ENCODE measurements at regions not wholly inside any gene's neighbourhood (a gene's known extent, or its start where the extent isn't known, plus 50 kb on each side); places are given as distances from the start of the nearest gene placed in this dataset.

GRCh38 chr20:23156842-23157423, 70.8 kb upstream of the CD93 start:
- no peaks in the 10 kb centered on the region for H3K9me3 ChIP-seq (ENCODE audit: control insufficient read depth, low read length)
- H3K27me3 ChIP-seq (ENCODE audit: control insufficient read depth, insufficient read depth, low read length) = no peaks in the 10 kb centered on the region
- no peaks in the 10 kb centered on the region for H3K36me3 ChIP-seq (ENCODE audit: control insufficient read depth, insufficient read depth, low read length)
- peaks cover 50% of the 10 kb centered on the region for H3K4me1 ChIP-seq (ENCODE audit: control insufficient read depth, insufficient read depth, low read length)
- no peak overlapping the region for H3K4me3 ChIP-seq (ENCODE audit: low read length)
- no peak overlapping the region for H3K9ac ChIP-seq (ENCODE audit: low read length)

GRCh38 chr20:23156170-23156841, 70.2 kb upstream of the CD93 start:
- Histone ChIP-seq H3K36me3 (ENCODE audit: control insufficient read depth, insufficient read depth, low read length) (no peaks in the 10 kb centered on the region), H3K9me3 (ENCODE audit: control insufficient read depth, low read length) (no peaks in the 10 kb centered on the region), H3K4me1 (ENCODE audit: control insufficient read depth, insufficient read depth, low read length) (peaks cover 47% of the 10 kb centered on the region), H3K9ac (ENCODE audit: low read length) (no peak overlapping the region), H3K4me3 (ENCODE audit: low read length) (no peak overlapping the region), H3K27me3 (ENCODE audit: control insufficient read depth, insufficient read depth, low read length) (no peaks in the 10 kb centered on the region)

- H3K27me3 ChIP-seq (ENCODE audit: control insufficient read depth, insufficient read depth, low read length) = no peaks in the 10 kb centered on the region
- H3K9ac ChIP-seq (ENCODE audit: low read length) = no peak overlapping the region
- H3K36me3 ChIP-seq (ENCODE audit: control insufficient read depth, insufficient read depth, low read length) = no peaks in the 10 kb centered on the region
- H3K4me1 ChIP-seq (ENCODE audit: control insufficient read depth, insufficient read depth, low read length) = peaks cover 37% of the 10 kb centered on the region
- H3K4me3 ChIP-seq (ENCODE audit: low read length) = no peak overlapping the region
- H3K9me3 ChIP-seq (ENCODE audit: control insufficient read depth, low read length) = no peaks in the 10 kb centered on the region
These were observed 69.0 kb upstream of the CD93 start for GRCh38 chr20:23155141-23155590.

GRCh38 chr20:23153696-23154341, 67.7 kb upstream of the CD93 start:
- H3K36me3 ChIP-seq (ENCODE audit: control insufficient read depth, insufficient read depth, low read length) = no peaks in the 10 kb centered on the region
- no peaks in the 10 kb centered on the region for H3K27me3 ChIP-seq (ENCODE audit: control insufficient read depth, insufficient read depth, low read length)
- no peaks in the 10 kb centered on the region for H3K9me3 ChIP-seq (ENCODE audit: control insufficient read depth, low read length)
- no peak overlapping the region for H3K4me3 ChIP-seq (ENCODE audit: low read length)
- H3K4me1 ChIP-seq (ENCODE audit: control insufficient read depth, insufficient read depth, low read length) = peaks cover 29% of the 10 kb centered on the region
- no peak overlapping the region for H3K9ac ChIP-seq (ENCODE audit: low read length)

- no peaks in the 10 kb centered on the region for H3K27me3 ChIP-seq (ENCODE audit: control insufficient read depth, insufficient read depth, low read length)
- H3K9me3 ChIP-seq (ENCODE audit: control insufficient read depth, low read length) = no peaks in the 10 kb centered on the region
- H3K4me1 ChIP-seq (ENCODE audit: control insufficient read depth, insufficient read depth, low read length) = peaks cover 37% of the 10 kb centered on the region
- H3K9ac ChIP-seq (ENCODE audit: low read length) = no peak overlapping the region
- H3K36me3 ChIP-seq (ENCODE audit: control insufficient read depth, insufficient read depth, low read length) = no peaks in the 10 kb centered on the region
- H3K4me3 ChIP-seq (ENCODE audit: low read length) = no peak overlapping the region
These were observed 66.8 kb upstream of the CD93 start for GRCh38 chr20:23152902-23153301.

GRCh38 chr20:23152308-23152892, 66.3 kb upstream of the CD93 start:
- H3K9ac ChIP-seq (ENCODE audit: low read length) = no peak overlapping the region
- no peak overlapping the region for H3K4me3 ChIP-seq (ENCODE audit: low read length)
- no peaks in the 10 kb centered on the region for H3K36me3 ChIP-seq (ENCODE audit: control insufficient read depth, insufficient read depth, low read length)
- H3K27me3 ChIP-seq (ENCODE audit: control insufficient read depth, insufficient read depth, low read length) = no peaks in the 10 kb centered on the region
- H3K9me3 ChIP-seq (ENCODE audit: control insufficient read depth, low read length) = no peaks in the 10 kb centered on the region
- H3K4me1 ChIP-seq (ENCODE audit: control insufficient read depth, insufficient read depth, low read length) = peaks cover 42% of the 10 kb centered on the region

GRCh38 chr20:23151885-23152284, 65.8 kb upstream of the CD93 start:
- Histone ChIP-seq H3K36me3 (ENCODE audit: control insufficient read depth, insufficient read depth, low read length) (no peaks in the 10 kb centered on the region), H3K9ac (ENCODE audit: low read length) (no peak overlapping the region), H3K4me3 (ENCODE audit: low read length) (no peak overlapping the region), H3K27me3 (ENCODE audit: control insufficient read depth, insufficient read depth, low read length) (no peaks in the 10 kb centered on the region), H3K9me3 (ENCODE audit: control insufficient read depth, low read length) (no peaks in the 10 kb centered on the region), H3K4me1 (ENCODE audit: control insufficient read depth, insufficient read depth, low read length) (peaks cover 47% of the 10 kb centered on the region)

- Histone ChIP-seq H3K4me3 (ENCODE audit: low read length) (no peak overlapping the region), H3K27me3 (ENCODE audit: control insufficient read depth, insufficient read depth, low read length) (no peaks in the 10 kb centered on the region), H3K36me3 (ENCODE audit: control insufficient read depth, insufficient read depth, low read length) (no peaks in the 10 kb centered on the region), H3K9ac (ENCODE audit: low read length) (no peak overlapping the region), H3K9me3 (ENCODE audit: control insufficient read depth, low read length) (no peaks in the 10 kb centered on the region), H3K4me1 (ENCODE audit: control insufficient read depth, insufficient read depth, low read length) (peaks cover 46% of the 10 kb centered on the region)
These were observed 65.0 kb upstream of the CD93 start for GRCh38 chr20:23151008-23151703.

GRCh38 chr20:23150304-23151007, 64.3 kb upstream of the CD93 start:
- Histone ChIP-seq H3K4me1 (ENCODE audit: control insufficient read depth, insufficient read depth, low read length) (peaks cover 40% of the 10 kb centered on the region), H3K36me3 (ENCODE audit: control insufficient read depth, insufficient read depth, low read length) (no peaks in the 10 kb centered on the region), H3K9me3 (ENCODE audit: control insufficient read depth, low read length) (no peaks in the 10 kb centered on the region), H3K4me3 (ENCODE audit: low read length) (no peak overlapping the region), H3K9ac (ENCODE audit: low read length) (no peak overlapping the region), H3K27me3 (ENCODE audit: control insufficient read depth, insufficient read depth, low read length) (no peaks in the 10 kb centered on the region)

GRCh38 chr20:23149623-23150279, 63.6 kb upstream of the CD93 start:
- no peaks in the 10 kb centered on the region for H3K36me3 ChIP-seq (ENCODE audit: control insufficient read depth, insufficient read depth, low read length)
- no peaks in the 10 kb centered on the region for H3K9me3 ChIP-seq (ENCODE audit: control insufficient read depth, low read length)
- no peak overlapping the region for H3K4me3 ChIP-seq (ENCODE audit: low read length)
- H3K9ac ChIP-seq (ENCODE audit: low read length) = no peak overlapping the region
- peaks cover 40% of the 10 kb centered on the region for H3K4me1 ChIP-seq (ENCODE audit: control insufficient read depth, insufficient read depth, low read length)
- H3K27me3 ChIP-seq (ENCODE audit: control insufficient read depth, insufficient read depth, low read length) = no peaks in the 10 kb centered on the region

All from mucosa of stomach (tissue), 1 donor.